Stomach (tissue), 4 donors: ENCODE measurements at regions not wholly inside any gene's neighbourhood (a gene's known extent, or its start where the extent isn't known, plus 50 kb on each side); places are given as distances from the start of the nearest gene placed in this dataset.

Experiments used
- CTCF ChIP-seq, 7 experiments: fragments of 450-650 bp in 4 of 7; fragments of 200-600 bp in 3 of 7; sonication (generic) in 3 of 7; IDR thresholded peaks; one replicate each; pipeline ENCODE4 v1.5.1; 2016 to 2019; ENCODE audit warnings: antibody characterized with exemption in 7 of 7, control low read depth in 2 of 7, mild to moderate bottlenecking in 1 of 7
- EP300 ChIP-seq: sonication (generic); formaldehyde crosslinking; IDR thresholded peaks from one replicate; pipeline ENCODE4 v1.6.1; 2017; ENCODE audit warnings: antibody characterized with exemption
- POLR2A ChIP-seq, 4 donors: fragments of 450-650 bp; IDR thresholded peaks; one replicate each; pipeline ENCODE4 v1.6.1; 2016; ENCODE audit warnings: antibody characterized with exemption in 4 of 4, control low read depth in 2 of 4, mild to moderate bottlenecking in 1 of 4, moderate library complexity in 1 of 4
- POLR2AphosphoS5 ChIP-seq, 3 donors: sonication (generic); formaldehyde crosslinking; IDR thresholded peaks; one replicate each; pipeline ENCODE4 v1.6.1; 2016; ENCODE audit warnings: antibody characterized with exemption in 3 of 3

- TF ChIP-seq CTCF (IDR thresholded peaks at IDR 0.05) (no peak), POLR2AphosphoS5 (IDR thresholded peaks at IDR 0.05) (no peak), POLR2A (IDR thresholded peaks at IDR 0.05) (no peak), EP300 (no peak)
Observed at GRCh38 chr2:114085238-114085637, 195.3 kb downstream of the ACTR3 start.
